Activated CD8-positive, alpha-beta memory T cell treated with anti-CD3 and anti-CD28 coated beads, Interleukin-2, amount 10 ng/mL, durations not matched to agents 7 days and 5 days (primary cell): ENCODE measurements at regions not wholly inside any gene's neighbourhood (a gene's known extent, or its start where the extent isn't known, plus 50 kb on each side); places are given as distances from the start of the nearest gene placed in this dataset.

Source experiments
- ATAC-seq: fragments of 150-1000 bp; cut with Tn5 transposase; one replicate; pipeline ENCODE4 v1.10.0; 2021; ENCODE audit warnings: moderate library complexity
- CTCF ChIA-PET: fragments of 350-600 bp; sonication (Branson Sonifier 250); formaldehyde crosslinking; loops from one replicate; lab custom pipeline; 2021; ENCODE audit warnings: antibody characterized with exemption; lab: Charles Lee
- DNase-seq: peaks from one replicate; pipeline ENCODE4 v3.0.0-alpha.2; 2020
- H3K27ac Mint-ChIP-seq: one replicate; pipeline ENCODE4 v1.8.0; 2021; ENCODE audit warnings: mild to moderate bottlenecking, mixed read lengths
- H3K27me3 Mint-ChIP-seq: one replicate; pipeline ENCODE4 v1.8.0; 2021; ENCODE audit warnings: mixed read lengths
- H3K36me3 Mint-ChIP-seq: one replicate; pipeline ENCODE4 v1.8.0; 2021; ENCODE audit warnings: mild to moderate bottlenecking, mixed read lengths
- H3K4me1 Mint-ChIP-seq: one replicate; pipeline ENCODE4 v1.8.0; 2021; ENCODE audit warnings: mixed read lengths
- H3K4me3 Mint-ChIP-seq: one replicate; pipeline ENCODE4 v1.8.0; 2021; ENCODE audit warnings: mild to moderate bottlenecking, moderate library complexity, mixed read lengths
- H3K9me3 Mint-ChIP-seq: one replicate; pipeline ENCODE4 v1.8.0; 2022; ENCODE audit warnings: low read depth, mixed read lengths

- DNase-seq (no peak), ATAC-seq (no peak)
- no peak overlapping the region for H3K4me3 Mint-ChIP-seq
- H3K27ac Mint-ChIP-seq, result no peak overlapping the region
- peaks cover 3% of the 10 kb centered on the region for H3K4me1 Mint-ChIP-seq
- peaks cover 4% of the 10 kb centered on the region for H3K27me3 Mint-ChIP-seq
- no peaks in the 10 kb centered on the region for H3K36me3 Mint-ChIP-seq
- H3K9me3 Mint-ChIP-seq, result no peaks in the 10 kb centered on the region
- CTCF ChIA-PET, result no interaction called here
These were observed 96.4 kb downstream of the DACT2 start for GRCh38 chr6:168223150-168223549.

DNA sequence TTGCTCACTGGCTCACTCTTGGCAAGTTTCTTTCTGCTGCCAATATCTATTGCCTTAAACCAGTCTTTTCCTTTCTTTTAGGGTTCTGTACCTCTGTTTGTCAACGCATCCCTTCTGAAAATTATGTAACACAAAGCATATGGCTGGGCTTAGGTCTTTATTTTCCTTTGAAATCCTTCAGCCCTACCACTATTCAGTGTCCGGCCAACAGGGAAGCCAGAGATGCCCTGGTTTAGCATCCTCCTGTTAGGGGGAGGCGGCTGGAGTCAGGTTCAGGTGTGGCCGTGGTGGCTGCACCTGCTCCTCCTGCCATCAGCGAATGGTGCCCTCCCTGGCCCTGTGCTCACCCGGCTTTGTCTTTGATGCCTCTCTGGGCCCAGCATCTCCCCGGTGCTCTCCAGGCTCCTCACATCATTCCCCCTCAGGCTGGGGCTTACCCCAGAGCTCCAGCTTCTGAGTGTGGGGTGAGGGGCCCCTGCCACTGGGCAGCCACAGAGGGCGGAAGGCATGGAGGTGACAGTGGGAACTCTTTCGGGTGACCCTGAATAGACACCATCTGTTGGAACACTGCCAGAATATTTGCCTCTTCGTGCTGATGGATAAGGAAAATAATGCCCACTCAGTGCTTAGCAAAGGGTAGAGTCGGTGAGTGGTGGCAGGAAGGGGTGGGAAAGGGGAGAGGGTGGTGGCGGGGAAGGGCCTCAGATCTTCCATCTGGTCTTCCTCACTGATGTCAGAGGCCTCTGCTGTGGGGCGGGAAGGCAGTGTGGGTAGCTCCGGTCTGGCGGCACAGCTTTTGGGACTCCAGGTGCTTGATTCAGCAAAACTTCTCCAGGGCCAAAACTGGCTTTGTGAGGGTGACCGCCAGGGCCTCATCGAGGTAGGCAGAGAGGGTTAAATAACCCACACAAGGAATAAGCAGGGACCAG is 97.2 kb downstream of the DACT2 start:
- H3K4me1 Mint-ChIP-seq, result peaks cover 3% of the 10 kb centered on the region
- H3K9me3 Mint-ChIP-seq, result no peaks in the 10 kb centered on the region
- no peaks in the 10 kb centered on the region for H3K36me3 Mint-ChIP-seq
- no peak overlapping the region for H3K27ac Mint-ChIP-seq
- no peak for ATAC-seq
- DNase-seq, result no peak
- no peak overlapping the region for H3K4me3 Mint-ChIP-seq
- peaks cover 4% of the 10 kb centered on the region for H3K27me3 Mint-ChIP-seq
- CTCF ChIA-PET, result no interaction called here

DNA sequence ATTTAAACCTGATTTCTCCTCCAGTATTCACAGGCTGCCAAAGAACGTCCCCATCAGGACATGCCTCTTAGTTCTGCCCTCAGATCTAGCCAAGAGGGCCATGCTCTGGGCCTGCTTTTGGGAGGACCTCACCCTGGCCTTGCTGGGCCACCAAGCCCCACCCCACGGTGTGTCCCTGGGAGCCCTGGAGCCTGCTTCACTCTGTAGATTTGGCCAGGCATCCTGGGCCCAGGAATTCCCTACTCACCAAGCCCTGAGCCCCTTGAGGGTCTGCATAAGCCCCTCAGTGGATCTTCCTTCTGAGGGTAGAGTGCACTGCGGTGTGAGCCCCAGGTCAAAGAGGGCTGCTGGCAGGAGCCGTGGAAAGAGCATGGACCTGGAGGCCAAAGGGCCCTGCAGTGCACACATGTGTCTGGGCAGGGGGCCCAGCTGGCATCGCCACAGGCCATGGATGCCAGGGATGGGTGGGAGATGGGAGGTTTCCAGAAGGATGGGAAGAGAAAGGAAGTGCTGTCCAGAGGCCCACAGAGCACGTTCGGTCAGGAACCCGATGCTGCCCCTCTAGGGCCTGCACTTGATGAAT is 98.0 kb downstream of the DACT2 start:
- Mint-ChIP-seq H3K4me1 (peaks cover 3% of the 10 kb centered on the region), H3K36me3 (no peaks in the 10 kb centered on the region), H3K27ac (no peak overlapping the region), H3K9me3 (no peaks in the 10 kb centered on the region), H3K4me3 (no peak overlapping the region), H3K27me3 (no peaks in the 10 kb centered on the region)
- CTCF ChIA-PET, result no interaction called here
- no peak for DNase-seq
- ATAC-seq, result no peak

DNA sequence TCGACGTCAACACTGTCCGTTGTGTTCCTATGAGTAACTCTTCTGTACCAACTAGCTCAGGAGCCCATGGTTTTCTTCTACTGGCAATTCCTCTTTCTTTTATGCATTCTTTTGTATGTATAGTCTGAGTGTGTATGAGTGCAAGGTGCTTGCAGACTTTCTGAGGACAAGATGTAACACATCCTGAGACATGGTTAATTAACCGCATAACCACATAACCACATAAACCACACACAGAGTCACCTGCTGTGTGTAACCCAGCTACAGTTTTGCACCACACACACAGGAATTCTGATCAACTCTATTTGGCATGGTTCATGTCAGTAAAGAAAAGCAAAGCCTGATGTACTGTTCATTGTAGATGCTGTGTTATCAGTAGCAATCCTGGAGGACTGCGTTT is 98.6 kb downstream of the DACT2 start:
- peaks cover 3% of the 10 kb centered on the region for H3K4me1 Mint-ChIP-seq
- H3K9me3 Mint-ChIP-seq, result no peaks in the 10 kb centered on the region
- no peaks in the 10 kb centered on the region for H3K36me3 Mint-ChIP-seq
- CTCF ChIA-PET, result no interaction called here
- ATAC-seq, result no peak
- no peaks in the 10 kb centered on the region for H3K27me3 Mint-ChIP-seq
- H3K4me3 Mint-ChIP-seq, result no peak overlapping the region
- H3K27ac Mint-ChIP-seq, result no peak overlapping the region
- DNase-seq, result no peak

DNA sequence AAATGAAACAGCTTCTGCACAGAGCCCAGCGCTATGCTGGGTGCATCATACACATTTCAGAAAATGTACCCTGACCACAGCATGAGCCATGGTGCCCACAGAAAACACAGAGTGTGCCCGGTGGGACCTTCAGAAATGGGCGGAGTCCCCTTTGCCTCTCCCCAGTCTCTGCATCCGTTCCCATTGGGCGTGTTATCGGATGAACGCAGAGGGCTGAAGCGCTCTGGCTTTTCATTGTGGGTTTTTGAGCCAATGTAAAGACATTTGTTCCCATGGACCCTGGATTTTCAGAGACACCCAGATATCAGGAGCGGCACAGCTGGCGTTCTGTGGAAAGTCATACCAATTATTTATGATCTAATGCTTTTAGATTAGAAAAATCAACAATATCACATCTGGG is 99.8 kb downstream of the DACT2 start:
- CTCF ChIA-PET, result no interaction called here
- H3K9me3 Mint-ChIP-seq, result no peaks in the 10 kb centered on the region
- no peaks in the 10 kb centered on the region for H3K27me3 Mint-ChIP-seq
- ATAC-seq, result no peak
- H3K4me3 Mint-ChIP-seq, result no peak overlapping the region
- no peaks in the 10 kb centered on the region for H3K36me3 Mint-ChIP-seq
- peaks cover 3% of the 10 kb centered on the region for H3K4me1 Mint-ChIP-seq
- DNase-seq, result no peak
- H3K27ac Mint-ChIP-seq, result no peak overlapping the region

DNA sequence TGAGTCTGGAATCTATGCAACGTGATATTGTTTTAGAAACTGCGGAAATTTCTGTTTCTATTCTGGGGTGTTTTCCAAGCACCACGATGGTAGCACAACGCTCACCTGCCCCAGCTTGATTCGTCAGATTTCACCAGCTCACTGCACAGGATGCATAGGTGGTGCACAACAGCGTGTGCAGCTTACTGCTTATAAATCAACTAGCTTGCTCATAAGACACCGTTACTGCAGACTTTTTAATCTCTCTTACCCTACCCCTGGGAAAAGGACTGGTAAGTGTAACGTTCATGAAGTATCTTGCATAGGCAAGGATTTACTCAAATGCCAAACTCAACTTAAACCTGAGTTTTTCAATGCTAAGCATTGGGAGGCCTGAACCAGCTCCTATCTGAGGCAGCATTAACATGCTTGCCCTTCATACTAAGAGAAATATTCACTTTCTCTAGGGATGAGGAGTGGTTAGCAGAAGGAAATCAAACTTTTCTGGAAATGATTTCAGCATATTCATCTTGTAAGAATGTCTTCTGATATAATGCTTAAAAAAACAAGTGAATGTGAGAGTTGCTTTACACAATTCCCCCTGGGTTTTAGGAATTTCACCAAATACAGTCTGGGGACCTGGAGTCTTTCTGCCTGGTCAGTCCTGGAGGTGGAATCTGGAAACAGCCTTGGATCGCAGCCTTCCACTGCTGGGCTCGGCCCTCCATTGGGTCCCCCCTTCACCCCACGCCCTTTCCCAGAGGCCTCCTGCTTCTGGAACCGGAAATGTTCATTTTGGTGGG is 100.6 kb downstream of the DACT2 start:
- Mint-ChIP-seq H3K36me3 (no peaks in the 10 kb centered on the region), H3K4me1 (peaks cover 3% of the 10 kb centered on the region), H3K4me3 (no peak overlapping the region), H3K27me3 (no peaks in the 10 kb centered on the region), H3K9me3 (no peaks in the 10 kb centered on the region), H3K27ac (no peak overlapping the region)
- DNase-seq, result no peak
- CTCF ChIA-PET, result no interaction called here
- no peak for ATAC-seq

GRCh38 chr6:168217880-168218537 is 101.6 kb downstream of the DACT2 start:
- ATAC-seq, result no peak
- Mint-ChIP-seq H3K4me1 (peaks cover 3% of the 10 kb centered on the region), H3K4me3 (no peak overlapping the region), H3K36me3 (no peaks in the 10 kb centered on the region), H3K27me3 (no peaks in the 10 kb centered on the region), H3K27ac (no peak overlapping the region), H3K9me3 (no peaks in the 10 kb centered on the region)
- DNase-seq, result no peak
- CTCF ChIA-PET, result no interaction called here

DNA sequence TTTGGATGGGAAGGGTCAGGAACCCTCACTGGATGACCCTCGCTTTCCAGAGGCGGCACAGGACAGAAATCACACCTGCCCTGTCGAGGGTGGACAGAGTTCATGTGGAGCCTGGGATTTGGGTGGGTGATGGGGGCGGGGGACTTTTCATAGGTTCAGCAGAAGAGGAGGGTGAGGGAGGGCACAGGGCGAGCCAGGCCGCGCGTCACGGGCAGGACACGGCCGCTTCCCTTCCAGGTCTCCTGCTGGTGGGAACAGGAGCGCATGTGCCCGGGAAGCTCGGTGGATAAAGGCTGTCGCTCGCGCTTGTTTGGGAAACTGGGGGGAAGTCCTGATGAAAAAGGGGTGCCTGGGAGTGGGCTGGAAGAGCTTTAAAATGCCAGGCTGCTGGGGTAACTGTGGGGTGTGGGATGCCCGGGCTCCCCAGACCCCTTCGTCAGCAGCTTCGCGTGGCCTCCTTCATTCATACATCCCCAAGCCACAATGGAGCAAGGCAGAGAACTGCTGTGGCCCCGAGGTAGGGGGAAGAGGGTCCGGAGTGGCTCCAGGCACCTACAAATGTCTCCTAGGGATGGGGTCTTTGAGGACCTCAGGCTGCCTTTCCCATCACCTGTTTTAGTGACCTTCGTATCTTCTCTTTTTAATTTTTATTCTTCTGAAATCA is 102.2 kb downstream of the DACT2 start:
- no peak overlapping the region for H3K27ac Mint-ChIP-seq
- CTCF ChIA-PET, result no interaction called here
- H3K4me3 Mint-ChIP-seq, result no peak overlapping the region
- H3K27me3 Mint-ChIP-seq, result no peaks in the 10 kb centered on the region
- H3K9me3 Mint-ChIP-seq, result no peaks in the 10 kb centered on the region
- DNase-seq (no peak), ATAC-seq (no peak)
- peaks cover 3% of the 10 kb centered on the region for H3K4me1 Mint-ChIP-seq
- no peaks in the 10 kb centered on the region for H3K36me3 Mint-ChIP-seq

- Mint-ChIP-seq H3K9me3 (no peaks in the 10 kb centered on the region), H3K36me3 (no peaks in the 10 kb centered on the region), H3K27ac (no peak overlapping the region), H3K4me1 (peaks cover 3% of the 10 kb centered on the region), H3K27me3 (no peaks in the 10 kb centered on the region), H3K4me3 (no peak overlapping the region)
- CTCF ChIA-PET, result no interaction called here
- no peak for ATAC-seq
- DNase-seq, result no peak
These were observed 102.8 kb downstream of the DACT2 start for GRCh38 chr6:168216751-168217191.

DNA sequence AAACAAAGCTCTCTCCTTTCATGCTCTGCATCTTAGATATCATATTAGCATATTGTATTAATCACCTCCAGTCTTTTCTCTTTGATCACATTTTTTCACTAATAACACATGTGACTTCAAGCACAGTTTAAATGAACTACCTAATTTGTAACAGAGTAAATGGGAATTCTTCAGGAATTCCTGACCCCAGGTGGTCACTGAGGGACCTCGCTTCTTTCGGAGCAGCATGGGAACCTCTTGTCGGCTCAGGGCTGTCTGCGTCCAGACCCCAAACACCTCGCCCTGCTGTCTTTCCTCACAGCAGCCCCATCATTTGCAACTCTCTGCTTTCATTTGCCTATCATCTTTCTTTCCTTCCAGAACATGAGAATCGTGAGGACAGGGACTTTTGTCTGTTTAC is 103.5 kb downstream of the DACT2 start:
- ATAC-seq (no peak), DNase-seq (no peak)
- Mint-ChIP-seq H3K4me1 (peaks cover 3% of the 10 kb centered on the region), H3K36me3 (no peaks in the 10 kb centered on the region), H3K27me3 (no peaks in the 10 kb centered on the region), H3K9me3 (no peaks in the 10 kb centered on the region), H3K27ac (no peak overlapping the region), H3K4me3 (no peak overlapping the region)
- CTCF ChIA-PET, result no interaction called here

- no peak for DNase-seq
- Mint-ChIP-seq H3K4me1 (no peaks in the 10 kb centered on the region), H3K36me3 (no peaks in the 10 kb centered on the region), H3K4me3 (no peak overlapping the region), H3K27me3 (no peaks in the 10 kb centered on the region), H3K9me3 (peaks cover under 1% of the 10 kb centered on the region), H3K27ac (no peak overlapping the region)
- CTCF ChIA-PET, result no interaction called here
- ATAC-seq, result no peak
These were observed 104.3 kb downstream of the DACT2 start for GRCh38 chr6:168215121-168215808.

- Mint-ChIP-seq H3K4me3 (no peak overlapping the region), H3K36me3 (no peaks in the 10 kb centered on the region), H3K27ac (no peak overlapping the region), H3K4me1 (no peaks in the 10 kb centered on the region), H3K27me3 (no peaks in the 10 kb centered on the region), H3K9me3 (peaks cover 5% of the 10 kb centered on the region)
- DNase-seq (no peak), ATAC-seq (no peak)
- CTCF ChIA-PET, result no interaction called here
These were observed 104.9 kb downstream of the DACT2 start for GRCh38 chr6:168214586-168215104.
